ENCODE measurements at regions not wholly inside any gene's neighbourhood (a gene's known extent, or its start where the extent isn't known, plus 50 kb on each side); places are given as distances from the start of the nearest gene placed in this dataset.
A peak's percentile ranks its signal among the peaks of the same experiment; 100 is the strongest.

GRCh38 chr1:82578086-82578726 is 777.5 kb downstream of the ADGRL2 start:
- Histone ChIP-seq H3K36me3 (no peaks in the 10 kb centered on the region), H3K4me3 (no peak overlapping the region), H3K4me1 (no peaks in the 10 kb centered on the region), H3K27me3 (ENCODE audit: low read depth) (no peaks in the 10 kb centered on the region), H3K27ac (replicated peaks) (no peak overlapping the region), H3K9me3 (replicated peaks) (peaks cover 8% of the 10 kb centered on the region)
- no peak for DNase-seq
- intact Hi-C loops (cut with micrococcal nuclease), result no loop called here
- no peak for TF ChIP-seq CTCF (IDR thresholded peaks at IDR 0.05; ENCODE audit: borderline replicate concordance)

- Histone ChIP-seq H3K27ac (replicated peaks) (no peak overlapping the region), H3K36me3 (no peaks in the 10 kb centered on the region), H3K9me3 (replicated peaks) (no peaks in the 10 kb centered on the region), H3K27me3 (ENCODE audit: low read depth) (no peaks in the 10 kb centered on the region), H3K4me1 (peaks cover 6% of the 10 kb centered on the region), H3K4me3 (no peak overlapping the region)
- no peak for DNase-seq
- no peak for TF ChIP-seq CTCF (IDR thresholded peaks at IDR 0.05; ENCODE audit: borderline replicate concordance)
- intact Hi-C loops (cut with micrococcal nuclease), result no loop called here
Measured at GRCh38 chr1:82567348-82567747, 766.6 kb downstream of the ADGRL2 start.

- Histone ChIP-seq H3K36me3 (no peaks in the 10 kb centered on the region), H3K27ac (replicated peaks) (no peak overlapping the region), H3K4me1 (peaks cover 6% of the 10 kb centered on the region), H3K9me3 (replicated peaks) (no peaks in the 10 kb centered on the region), H3K4me3 (no peak overlapping the region), H3K27me3 (ENCODE audit: low read depth) (no peaks in the 10 kb centered on the region)
- no peak for TF ChIP-seq CTCF (IDR thresholded peaks at IDR 0.05; ENCODE audit: borderline replicate concordance)
- intact Hi-C loops (cut with micrococcal nuclease), result no loop called here
- no peak for DNase-seq
Measured at GRCh38 chr1:82565546-82565945, 764.8 kb downstream of the ADGRL2 start.

GRCh38 chr1:82565146-82565545 is 764.4 kb downstream of the ADGRL2 start:
- no peak for DNase-seq
- TF ChIP-seq CTCF (IDR thresholded peaks at IDR 0.05; ENCODE audit: borderline replicate concordance), result peak; percentile 30
- intact Hi-C loops (cut with micrococcal nuclease), result no loop called here
- Histone ChIP-seq H3K4me3 (no peak overlapping the region), H3K27ac (replicated peaks) (no peak overlapping the region), H3K4me1 (peaks cover 6% of the 10 kb centered on the region), H3K36me3 (no peaks in the 10 kb centered on the region), H3K27me3 (ENCODE audit: low read depth) (no peaks in the 10 kb centered on the region), H3K9me3 (replicated peaks) (no peaks in the 10 kb centered on the region)

GRCh38 chr1:82564333-82564732 is 763.6 kb downstream of the ADGRL2 start:
- no peak for TF ChIP-seq CTCF (IDR thresholded peaks at IDR 0.05; ENCODE audit: borderline replicate concordance)
- intact Hi-C loops (cut with micrococcal nuclease), result no loop called here
- H3K27me3 ChIP-seq (ENCODE audit: low read depth), result no peaks in the 10 kb centered on the region
- no peak overlapping the region for H3K27ac ChIP-seq (replicated peaks)
- H3K36me3 ChIP-seq, result no peaks in the 10 kb centered on the region
- no peak for DNase-seq
- H3K4me1 ChIP-seq, result peaks cover 6% of the 10 kb centered on the region
- H3K4me3 ChIP-seq, result no peak overlapping the region
- no peaks in the 10 kb centered on the region for H3K9me3 ChIP-seq (replicated peaks)

Measured in left ventricle myocardium inferior (tissue), 1 donor.